H1 (cell line): ENCODE measurements at regions not wholly inside any gene's neighbourhood (a gene's known extent, or its start where the extent isn't known, plus 50 kb on each side); places are given as distances from the start of the nearest gene placed in this dataset.

Source experiments
- BRCA1 ChIP-seq: IDR thresholded peaks from 2 replicates; pipeline ENCODE4 v1.6.1; 2012; ENCODE audit warnings: low read depth, low read length, improper control_type of control experiment
- CREB1 ChIP-seq: IDR thresholded peaks from 2 replicates; pipeline ENCODE4 v1.6.1; 2012; ENCODE audit warnings: inconsistent platforms
- EGR1 ChIP-seq: IDR thresholded peaks from 2 replicates; pipeline ENCODE4 v1.6.1; 2011; ENCODE audit warnings: low read depth, low read length, borderline replicate concordance
- EP300 ChIP-seq, 2 experiments: IDR thresholded peaks; 1 replicate in 1 of 2; 2 replicates in 1 of 2; pipeline ENCODE4 v1.6.1; 2011 to 2012; ENCODE audit warnings: low read depth in 2 of 2, low read length in 2 of 2, mild to moderate bottlenecking in 2 of 2, borderline replicate concordance in 1 of 2, inconsistent platforms in 1 of 2, moderate library complexity in 1 of 2
- EZH2 ChIP-seq: fragments of 200-600 bp; sonication (generic); IDR thresholded peaks from 2 replicates; pipeline ENCODE4 v1.7.1; 2012; ENCODE audit warnings: low read depth, mild to moderate bottlenecking, moderate library complexity, low read length, inconsistent platforms; ENCODE audit not compliant: severe bottlenecking
- HDAC2 ChIP-seq, 2 experiments: fragments of 300-600 bp in 1 of 2; sonication (generic) in 1 of 2; IDR thresholded peaks; 2 replicates each; pipeline ENCODE4 v1.6.1; 2011 to 2012; ENCODE audit warnings: low read depth in 2 of 2, low read length in 2 of 2, mild to moderate bottlenecking in 2 of 2, moderate library complexity in 2 of 2, borderline replicate concordance in 1 of 2, inconsistent platforms in 1 of 2
- NRF1 ChIP-seq: IDR thresholded peaks from 2 replicates; pipeline ENCODE4 v1.6.1; 2011; ENCODE audit warnings: mild to moderate bottlenecking, low read depth, low read length, improper control_type of control experiment
- RAD21 ChIP-seq, 2 experiments: IDR thresholded peaks in 1 of 2; conservative IDR thresholded peaks in 1 of 2; 2 replicates each; pipeline ENCODE4 v1.6.1; 2011; ENCODE audit warnings: low read depth in 2 of 2, low read length in 2 of 2, improper control_type of control experiment in 1 of 2, inconsistent platforms in 1 of 2, mild to moderate bottlenecking in 1 of 2, moderate library complexity in 1 of 2
- SUZ12 ChIP-seq: fragments of 200-600 bp; sonication (generic); IDR thresholded peaks from 2 replicates; pipeline ENCODE4 v1.6.1; 2012; ENCODE audit warnings: mild to moderate bottlenecking, inconsistent platforms, low read length, moderate library complexity, mixed read lengths
- TF ChIP-seq, protein P1 (sequence below), 3 experiments: IDR thresholded peaks; 1 replicate in 2 of 3; 2 replicates in 1 of 3; pipeline versions ENCODE4 v1.5.1 to v1.6.1; 2011; ENCODE audit warnings: low read length in 3 of 3, mild to moderate bottlenecking in 3 of 3, inconsistent platforms in 2 of 3, low read depth in 1 of 3, moderate library complexity in 1 of 3; ENCODE audit not compliant: insufficient read depth in 1 of 3; ENCODE audit errors: control extremely low read depth in 1 of 3
- TF ChIP-seq, protein P2 (sequence below): IDR thresholded peaks from 2 replicates; pipeline ENCODE4 v1.6.1; 2012; ENCODE audit warnings: low read length, inconsistent platforms

DNA sequence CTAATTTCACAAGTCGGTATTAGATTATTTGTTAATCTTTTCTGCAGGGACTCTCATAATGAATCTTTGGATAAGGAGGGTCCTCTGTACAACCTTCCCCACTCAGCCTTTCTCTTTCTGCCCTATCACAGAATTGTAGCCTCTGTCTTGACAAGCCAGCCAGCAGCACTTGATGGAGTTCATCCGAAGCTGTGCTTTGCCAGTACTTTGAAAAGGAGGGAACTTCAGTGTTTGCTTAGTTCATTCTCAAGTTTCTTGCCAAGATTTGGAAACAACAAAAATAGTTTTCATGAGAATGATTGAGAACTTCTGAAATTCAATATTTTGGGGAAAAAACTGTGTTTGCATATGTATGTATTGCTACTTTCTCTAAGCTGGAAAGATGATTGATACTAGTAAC is 69.3 kb upstream of the HMGB1 start:
- TF ChIP-seq HDAC2 (IDR thresholded peaks at IDR 0.05; ENCODE audit: borderline replicate concordance in 1 of 2, low read depth in 2 of 2, low read length in 2 of 2) (no peak), EP300 (IDR thresholded peaks at IDR 0.05; ENCODE audit: borderline replicate concordance in 1 of 2, low read depth in 2 of 2, low read length in 2 of 2) (no peak), NRF1 (no peak), EGR1 (no peak), SUZ12 (no peak), CREB1 (no peak), RAD21 (IDR thresholded peaks at IDR 0.05 in 1 of 2, conservative IDR thresholded peaks at IDR 0.05 in 1 of 2; ENCODE audit: low read depth in 2 of 2, low read length in 2 of 2) (no peak), BRCA1 (no peak), EZH2 (no peak)
- TF ChIP-seq, protein P1, sequence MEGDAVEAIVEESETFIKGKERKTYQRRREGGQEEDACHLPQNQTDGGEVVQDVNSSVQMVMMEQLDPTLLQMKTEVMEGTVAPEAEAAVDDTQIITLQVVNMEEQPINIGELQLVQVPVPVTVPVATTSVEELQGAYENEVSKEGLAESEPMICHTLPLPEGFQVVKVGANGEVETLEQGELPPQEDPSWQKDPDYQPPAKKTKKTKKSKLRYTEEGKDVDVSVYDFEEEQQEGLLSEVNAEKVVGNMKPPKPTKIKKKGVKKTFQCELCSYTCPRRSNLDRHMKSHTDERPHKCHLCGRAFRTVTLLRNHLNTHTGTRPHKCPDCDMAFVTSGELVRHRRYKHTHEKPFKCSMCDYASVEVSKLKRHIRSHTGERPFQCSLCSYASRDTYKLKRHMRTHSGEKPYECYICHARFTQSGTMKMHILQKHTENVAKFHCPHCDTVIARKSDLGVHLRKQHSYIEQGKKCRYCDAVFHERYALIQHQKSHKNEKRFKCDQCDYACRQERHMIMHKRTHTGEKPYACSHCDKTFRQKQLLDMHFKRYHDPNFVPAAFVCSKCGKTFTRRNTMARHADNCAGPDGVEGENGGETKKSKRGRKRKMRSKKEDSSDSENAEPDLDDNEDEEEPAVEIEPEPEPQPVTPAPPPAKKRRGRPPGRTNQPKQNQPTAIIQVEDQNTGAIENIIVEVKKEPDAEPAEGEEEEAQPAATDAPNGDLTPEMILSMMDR (IDR thresholded peaks at IDR 0.05; ENCODE audit: control extremely low read depth in 1 of 3, insufficient read depth in 1 of 3, low read depth in 1 of 3, low read length in 3 of 3) = no peak
- TF ChIP-seq, protein P2, sequence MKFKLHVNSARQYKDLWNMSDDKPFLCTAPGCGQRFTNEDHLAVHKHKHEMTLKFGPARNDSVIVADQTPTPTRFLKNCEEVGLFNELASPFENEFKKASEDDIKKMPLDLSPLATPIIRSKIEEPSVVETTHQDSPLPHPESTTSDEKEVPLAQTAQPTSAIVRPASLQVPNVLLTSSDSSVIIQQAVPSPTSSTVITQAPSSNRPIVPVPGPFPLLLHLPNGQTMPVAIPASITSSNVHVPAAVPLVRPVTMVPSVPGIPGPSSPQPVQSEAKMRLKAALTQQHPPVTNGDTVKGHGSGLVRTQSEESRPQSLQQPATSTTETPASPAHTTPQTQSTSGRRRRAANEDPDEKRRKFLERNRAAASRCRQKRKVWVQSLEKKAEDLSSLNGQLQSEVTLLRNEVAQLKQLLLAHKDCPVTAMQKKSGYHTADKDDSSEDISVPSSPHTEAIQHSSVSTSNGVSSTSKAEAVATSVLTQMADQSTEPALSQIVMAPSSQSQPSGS = no peak
